IPS-15b (cell line): ENCODE measurements at regions not wholly inside any gene's neighbourhood (a gene's known extent, or its start where the extent isn't known, plus 50 kb on each side); places are given as distances from the start of the nearest gene placed in this dataset.

Experiments used
- H3K27me3 ChIP-seq: one replicate; pipeline ENCODE4 v1.6.1; 2013; ENCODE audit warnings: low read length; ENCODE audit not compliant: control insufficient read depth, insufficient read depth
- H3K36me3 ChIP-seq: one replicate; pipeline ENCODE4 v1.6.1; 2013; ENCODE audit warnings: low read length; ENCODE audit not compliant: control insufficient read depth, insufficient read depth
- H3K4me1 ChIP-seq: one replicate; pipeline ENCODE4 v1.6.1; 2013; ENCODE audit warnings: mild to moderate bottlenecking, low read length; ENCODE audit not compliant: control insufficient read depth, insufficient read depth
- H3K4me3 ChIP-seq: one replicate; pipeline ENCODE4 v1.5.1; 2013; ENCODE audit warnings: low read depth, low read length
- H3K9ac ChIP-seq: one replicate; pipeline ENCODE4 v1.6.1; 2013; ENCODE audit warnings: low read depth, mild to moderate bottlenecking, low read length
- H3K9me3 ChIP-seq: one replicate; pipeline ENCODE4 v1.6.1; 2013; ENCODE audit warnings: mild to moderate bottlenecking, low read length; ENCODE audit not compliant: control insufficient read depth, insufficient read depth

DNA sequence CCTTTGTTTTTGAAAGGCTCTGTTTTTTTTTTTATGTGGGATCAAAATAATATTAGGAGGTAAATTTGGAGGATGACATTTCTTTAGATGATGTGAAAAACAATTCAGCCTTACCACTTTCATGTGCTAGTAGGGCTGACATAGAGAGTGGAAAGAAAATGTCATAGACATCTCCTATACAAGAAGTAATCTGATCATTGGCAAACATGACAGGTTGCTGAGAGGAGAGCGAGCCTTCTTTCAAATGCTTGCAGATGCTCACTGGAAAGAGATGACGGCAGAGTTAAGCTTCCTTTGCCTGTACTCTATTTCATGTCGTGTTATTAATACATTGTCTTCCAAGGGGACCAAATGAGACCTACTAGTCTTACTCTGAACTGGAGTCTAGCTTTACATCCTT, 160.1 kb upstream of the DAP start:
- Histone ChIP-seq H3K4me3 (no peak overlapping the region), H3K4me1 (no peaks in the 10 kb centered on the region), H3K9ac (no peak overlapping the region), H3K27me3 (no peaks in the 10 kb centered on the region), H3K9me3 (no peaks in the 10 kb centered on the region), H3K36me3 (no peaks in the 10 kb centered on the region)

DNA sequence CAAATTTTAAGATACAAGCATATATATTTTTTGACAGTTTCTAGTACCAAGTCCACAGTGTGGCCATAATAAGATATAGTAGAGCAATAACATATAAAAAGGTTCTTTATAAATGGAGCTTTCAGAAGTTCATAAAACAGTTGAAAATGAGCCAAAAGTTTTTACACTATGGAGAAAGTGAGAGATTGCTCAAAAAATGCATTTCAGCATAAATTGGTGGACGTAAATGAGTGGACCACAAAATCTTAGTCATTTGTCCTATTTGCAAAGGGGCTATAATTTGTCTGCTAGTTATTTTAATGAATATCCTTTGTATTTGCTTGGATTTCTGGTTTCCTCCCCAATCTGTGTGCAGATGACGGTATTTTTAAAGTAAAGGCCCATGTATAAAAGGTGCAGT, 159.4 kb upstream of the DAP start:
- Histone ChIP-seq H3K27me3 (no peaks in the 10 kb centered on the region), H3K4me3 (no peak overlapping the region), H3K9me3 (no peaks in the 10 kb centered on the region), H3K4me1 (no peaks in the 10 kb centered on the region), H3K9ac (no peak overlapping the region), H3K36me3 (no peaks in the 10 kb centered on the region)

DNA sequence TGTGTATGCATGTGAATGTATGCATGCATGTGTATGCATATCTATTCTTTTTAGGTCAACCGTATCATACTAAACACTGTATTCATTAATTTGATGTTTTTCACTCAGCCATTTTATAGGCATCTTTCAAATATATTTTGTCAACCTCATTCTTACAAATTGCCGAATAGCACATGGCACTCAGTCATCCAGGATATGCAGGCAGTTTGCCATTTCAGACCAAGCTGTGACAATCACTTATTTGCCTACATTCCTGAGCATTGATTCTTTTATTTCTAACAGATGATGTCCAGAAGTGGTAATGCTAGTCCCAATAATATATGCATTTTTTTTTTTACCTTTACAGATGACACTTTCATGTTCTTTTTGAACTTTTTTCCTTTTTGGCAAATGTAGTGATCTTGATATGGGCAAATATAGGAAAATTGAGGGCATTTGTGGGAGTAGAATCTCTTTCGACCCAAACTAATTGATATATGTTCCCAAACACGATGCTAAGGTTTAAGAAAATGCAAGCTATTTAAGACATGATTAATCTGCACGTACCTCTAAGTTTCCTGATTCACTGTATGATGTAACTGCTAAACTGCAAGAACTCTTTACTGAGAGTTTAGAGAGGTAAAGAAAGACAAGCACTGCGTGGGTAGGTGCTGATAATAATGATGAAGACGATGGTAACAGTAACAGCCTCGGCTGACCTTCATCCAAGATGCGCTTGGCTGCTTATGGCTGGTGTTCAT, 153.9 kb upstream of the DAP start:
- no peaks in the 10 kb centered on the region for H3K9me3 ChIP-seq
- H3K27me3 ChIP-seq, result no peaks in the 10 kb centered on the region
- H3K9ac ChIP-seq, result no peak overlapping the region
- H3K4me1 ChIP-seq, result peaks cover 3% of the 10 kb centered on the region
- H3K4me3 ChIP-seq, result no peak overlapping the region
- H3K36me3 ChIP-seq, result no peaks in the 10 kb centered on the region

DNA sequence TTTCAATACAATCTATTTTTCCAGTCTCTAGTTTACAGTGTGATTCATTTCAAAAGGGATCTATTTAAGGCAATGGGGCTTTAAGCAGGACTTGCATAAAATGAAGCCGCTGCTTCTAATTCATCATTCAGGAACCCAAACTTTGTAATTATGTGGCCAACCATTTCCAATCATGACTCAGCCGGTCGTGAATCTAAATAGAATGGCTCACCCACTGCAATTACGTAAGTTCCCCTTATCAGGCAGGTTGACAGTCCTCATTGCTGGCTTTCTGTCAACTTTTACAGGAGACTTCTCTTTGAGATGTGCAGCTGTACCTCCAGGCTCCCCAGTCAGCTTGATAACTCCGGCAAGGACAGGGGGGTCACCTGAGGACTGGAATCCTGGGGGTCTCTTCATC, 152.8 kb upstream of the DAP start:
- H3K27me3 ChIP-seq, result no peaks in the 10 kb centered on the region
- H3K4me1 ChIP-seq, result peaks cover 3% of the 10 kb centered on the region
- H3K4me3 ChIP-seq, result no peak overlapping the region
- no peaks in the 10 kb centered on the region for H3K36me3 ChIP-seq
- H3K9me3 ChIP-seq, result no peaks in the 10 kb centered on the region
- H3K9ac ChIP-seq, result no peak overlapping the region

DNA sequence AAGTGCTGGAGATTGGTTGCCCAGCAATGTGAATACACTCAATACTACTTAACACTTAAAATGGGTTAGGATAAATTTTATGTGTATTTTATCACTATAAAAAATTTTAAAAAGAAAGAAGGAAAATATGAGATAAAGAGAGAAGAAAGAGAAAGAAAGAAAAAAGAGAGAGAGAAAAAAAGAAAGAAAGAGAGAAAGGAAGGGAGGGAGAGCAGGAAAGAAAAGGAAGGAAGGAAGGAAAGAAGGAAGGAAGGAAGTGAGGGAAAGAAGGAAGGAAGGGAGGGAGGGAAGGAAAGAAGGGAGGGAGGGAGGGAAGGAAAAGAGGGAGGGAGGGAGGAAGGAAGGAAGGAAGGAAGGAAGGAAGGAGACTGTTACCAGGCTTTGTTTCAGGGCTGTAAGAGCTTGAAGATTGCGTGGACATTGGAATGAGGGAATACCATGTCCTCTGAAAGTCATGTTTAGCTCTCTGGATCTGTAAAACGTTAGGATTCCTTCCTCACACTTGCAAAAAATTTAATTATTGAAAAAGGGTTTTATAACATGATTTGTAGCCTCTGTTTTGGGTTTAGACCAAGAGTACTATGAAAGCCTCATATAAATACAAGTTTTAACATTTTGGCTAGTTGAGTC, 152.3 kb upstream of the DAP start:
- no peak overlapping the region for H3K9ac ChIP-seq
- H3K27me3 ChIP-seq, result no peaks in the 10 kb centered on the region

DNA sequence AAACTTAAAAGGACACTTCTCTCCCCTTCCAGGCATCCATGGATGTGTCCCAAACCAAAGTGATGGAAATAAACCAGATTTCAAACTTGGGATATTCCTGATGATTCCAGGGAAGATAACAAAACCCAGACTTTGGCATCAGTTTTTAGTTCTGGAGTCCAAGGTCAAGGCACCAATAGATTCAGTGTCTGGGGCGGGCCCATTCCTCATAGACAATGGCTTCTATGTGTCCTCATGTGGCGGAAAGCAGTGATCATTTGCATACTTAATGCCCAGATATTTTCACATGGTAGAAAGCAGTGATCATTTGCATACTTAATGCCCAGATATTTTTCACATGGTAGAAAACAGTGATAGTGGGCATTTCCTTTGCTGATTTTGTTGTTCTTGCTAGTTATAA, 151.4 kb upstream of the DAP start:
- Histone ChIP-seq H3K4me1 (peaks cover 3% of the 10 kb centered on the region), H3K9ac (no peak overlapping the region), H3K27me3 (no peaks in the 10 kb centered on the region), H3K9me3 (no peaks in the 10 kb centered on the region), H3K4me3 (no peak overlapping the region), H3K36me3 (no peaks in the 10 kb centered on the region)

More for the DNA sequence above, 152.3 kb upstream of the DAP start:
- Histone ChIP-seq H3K9me3 (no peaks in the 10 kb centered on the region), H3K4me3 (no peak overlapping the region), H3K4me1 (peaks cover 3% of the 10 kb centered on the region), H3K36me3 (no peaks in the 10 kb centered on the region)

DNA sequence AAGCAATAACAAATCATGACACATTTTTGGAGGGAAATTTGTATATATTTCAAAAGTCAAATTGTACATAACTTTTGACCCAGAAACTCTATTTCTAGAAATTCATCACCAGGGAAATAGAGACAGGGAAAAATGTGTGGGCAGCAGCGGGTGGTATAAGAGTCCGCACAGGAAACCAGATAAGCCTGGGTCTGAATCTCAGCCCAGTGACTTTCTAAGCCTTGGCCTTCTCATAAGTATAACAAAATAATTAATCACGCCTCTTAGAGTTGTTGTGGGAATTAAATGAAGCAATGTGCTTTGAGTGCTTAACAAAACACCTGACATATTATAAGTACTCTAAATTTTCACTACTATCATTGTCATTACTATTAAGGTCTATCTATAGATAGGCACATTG, 149.2 kb upstream of the DAP start:
- Histone ChIP-seq H3K4me1 (peaks cover 4% of the 10 kb centered on the region), H3K4me3 (no peak overlapping the region), H3K9me3 (no peaks in the 10 kb centered on the region), H3K36me3 (no peaks in the 10 kb centered on the region), H3K9ac (no peak overlapping the region), H3K27me3 (no peaks in the 10 kb centered on the region)

DNA sequence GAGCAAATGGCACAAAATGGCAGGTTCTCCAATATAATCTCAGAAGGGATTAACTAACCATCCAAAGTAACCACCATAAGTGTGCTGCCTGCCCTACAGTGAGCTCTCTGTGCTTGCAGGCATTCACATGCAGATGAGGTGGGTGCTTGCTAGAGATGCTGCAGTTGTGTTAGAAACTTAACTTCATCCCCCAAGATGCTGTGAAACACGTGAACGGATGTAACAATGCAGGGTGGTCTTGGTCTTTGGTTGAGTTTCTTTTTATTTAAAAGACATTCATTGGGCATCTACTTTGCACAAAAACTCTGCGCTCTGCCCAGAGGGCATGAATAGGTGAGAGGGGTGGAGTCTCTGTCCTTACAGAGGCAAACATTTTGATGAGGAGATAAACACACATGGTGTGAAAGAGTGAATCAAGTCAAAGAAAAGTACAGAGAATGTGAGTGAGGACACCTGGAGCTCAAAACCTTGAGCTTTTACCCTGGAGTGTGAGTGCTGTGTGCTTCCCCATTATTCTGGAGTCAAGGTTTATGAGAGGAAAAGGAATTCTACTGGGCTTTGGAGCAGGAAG, 143.9 kb upstream of the DAP start:
- Histone ChIP-seq H3K4me1 (peaks cover 9% of the 10 kb centered on the region), H3K36me3 (no peaks in the 10 kb centered on the region), H3K27me3 (no peaks in the 10 kb centered on the region), H3K4me3 (no peak overlapping the region), H3K9ac (no peak overlapping the region), H3K9me3 (no peaks in the 10 kb centered on the region)

DNA sequence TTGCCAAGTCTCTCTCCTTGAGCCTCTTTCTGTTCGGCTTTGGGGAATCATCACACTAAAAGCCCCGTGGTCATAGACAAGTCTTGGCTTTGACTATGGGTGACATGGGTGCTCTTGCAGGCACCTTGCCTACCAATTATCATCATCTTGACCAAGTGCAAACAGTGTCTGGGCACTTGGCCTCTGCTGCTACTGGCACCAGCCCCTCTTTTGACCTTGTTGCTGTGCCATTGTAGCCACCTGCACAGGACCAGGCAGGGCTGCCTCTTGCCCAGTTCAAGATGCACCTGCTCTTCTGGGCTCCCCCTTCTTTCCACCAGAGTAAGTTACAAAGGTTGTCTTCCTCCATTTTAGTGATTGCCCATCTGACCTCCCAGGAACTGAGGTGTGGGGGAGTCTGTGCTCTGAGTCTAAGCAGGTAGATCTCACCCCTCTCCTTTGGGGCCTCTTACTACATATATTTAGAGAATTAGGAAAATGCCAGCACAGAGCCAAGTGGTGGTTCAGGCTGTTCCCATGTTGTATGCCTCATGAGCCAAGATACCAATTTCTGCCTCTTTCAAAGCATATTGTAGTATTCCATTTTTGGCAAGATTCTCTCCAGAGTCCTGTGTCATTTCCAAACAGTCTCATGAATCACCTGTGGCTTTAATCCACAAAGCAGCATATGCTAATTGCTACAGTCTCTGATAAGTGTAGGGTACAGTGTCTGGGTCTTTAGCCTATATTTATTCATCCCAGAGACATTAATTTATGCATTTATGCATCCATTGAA, 142.9 kb upstream of the DAP start:
- Histone ChIP-seq H3K27me3 (no peaks in the 10 kb centered on the region), H3K4me3 (no peak overlapping the region), H3K36me3 (no peaks in the 10 kb centered on the region), H3K4me1 (peaks cover 13% of the 10 kb centered on the region), H3K9ac (no peak overlapping the region), H3K9me3 (no peaks in the 10 kb centered on the region)

DNA sequence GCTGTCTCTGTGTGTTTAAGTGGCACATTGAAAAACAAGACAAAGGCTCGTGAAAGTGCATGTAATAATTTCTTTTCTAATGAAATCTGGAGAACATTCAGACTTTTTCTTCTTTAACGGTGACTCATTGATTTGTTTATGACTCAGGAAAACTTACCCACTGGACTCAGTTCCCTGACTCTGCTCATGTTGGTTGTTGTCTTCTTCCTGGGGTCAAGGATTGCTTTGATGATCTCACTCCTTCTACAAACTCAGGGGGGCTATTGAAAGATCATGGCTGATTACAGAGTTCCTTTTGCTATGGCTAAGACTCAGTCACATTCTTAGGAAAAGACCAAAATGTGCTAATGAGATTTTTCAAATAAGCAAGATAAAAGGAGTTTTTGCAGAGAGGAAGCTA, 141.1 kb upstream of the DAP start:
- Histone ChIP-seq H3K27me3 (no peaks in the 10 kb centered on the region), H3K9me3 (no peaks in the 10 kb centered on the region), H3K4me1 (peaks cover 13% of the 10 kb centered on the region), H3K36me3 (no peaks in the 10 kb centered on the region), H3K4me3 (no peak overlapping the region), H3K9ac (no peak overlapping the region)

DNA sequence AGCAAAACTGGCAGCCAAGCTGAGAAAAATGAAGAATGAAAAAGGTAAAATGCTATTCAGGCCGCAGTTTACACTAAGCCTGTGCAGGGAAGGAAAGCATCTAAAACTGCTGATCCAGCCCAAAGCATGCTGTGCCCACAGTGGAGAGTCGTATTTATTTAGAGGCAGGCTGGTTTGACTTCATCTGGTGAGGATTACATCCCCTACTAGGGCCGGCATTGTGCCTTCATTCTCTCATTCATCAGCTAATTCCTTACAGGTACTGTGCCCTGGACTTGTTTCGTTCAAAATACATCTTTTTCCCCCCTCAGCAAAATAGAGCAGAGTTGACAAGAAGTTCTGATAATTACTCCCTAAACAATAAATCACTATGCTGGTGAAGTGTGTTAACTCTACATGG, 137.5 kb upstream of the DAP start:
- Histone ChIP-seq H3K27me3 (no peaks in the 10 kb centered on the region), H3K4me3 (no peak overlapping the region), H3K36me3 (no peaks in the 10 kb centered on the region), H3K9me3 (no peaks in the 10 kb centered on the region), H3K4me1 (peaks cover 6% of the 10 kb centered on the region), H3K9ac (no peak overlapping the region)
